HFFc6 (cell line): ENCODE measurements at regions not wholly inside any gene's neighbourhood (a gene's known extent, or its start where the extent isn't known, plus 50 kb on each side); places are given as distances from the start of the nearest gene placed in this dataset.
"Not testable (repeated sequence)": the region's sequence is repeated elsewhere in the genome, so short reads cannot be mapped to it uniquely, and the experiment has no call there.

Experiments
- DNase-seq: peaks from one replicate; pipeline ENCODE4 v3.0.0-alpha.2; 2018
- H3K27ac Mint-ChIP-seq: 2 replicates; pipeline ENCODE4 v1.8.0; 2020; ENCODE audit warnings: mild to moderate bottlenecking, mixed read lengths
- H3K27me3 Mint-ChIP-seq: 2 replicates; pipeline ENCODE4 v1.8.0; 2021; ENCODE audit warnings: mild to moderate bottlenecking, moderate library complexity, mixed read lengths; ENCODE audit not compliant: insufficient read depth
- H3K36me3 Mint-ChIP-seq: 2 replicates; pipeline ENCODE4 v1.8.0; 2021; ENCODE audit warnings: low read depth, mixed read lengths
- H3K4me1 Mint-ChIP-seq: 2 replicates; pipeline ENCODE4 v1.8.0; 2020; ENCODE audit warnings: low read depth, mixed read lengths
- H3K4me3 Mint-ChIP-seq: 2 replicates; pipeline ENCODE4 v1.8.0; 2020; ENCODE audit warnings: mild to moderate bottlenecking, moderate library complexity, mixed read lengths
- H3K9me3 Mint-ChIP-seq: 2 replicates; pipeline ENCODE4 v1.8.0; 2020; ENCODE audit warnings: mild to moderate bottlenecking, mixed read lengths
- CTCF ChIP-seq: fragments of 200-600 bp; sonication (generic); IDR thresholded peaks from 2 replicates; pipeline ENCODE4 v1.5.0; 2021; ENCODE audit warnings: antibody characterized with exemption, mild to moderate bottlenecking

- no peak overlapping the region for H3K27ac Mint-ChIP-seq
Measured at GRCh38 chr1:214136324-214136919, 144.5 kb upstream of the SMYD2 start.

GRCh38 chr1:214141486-214141885 is 139.5 kb upstream of the SMYD2 start:
- H3K4me1 Mint-ChIP-seq = no peaks in the 10 kb centered on the region
- no peaks in the 10 kb centered on the region for H3K36me3 Mint-ChIP-seq
- no peaks in the 10 kb centered on the region for H3K9me3 Mint-ChIP-seq
- no peak overlapping the region for H3K27ac Mint-ChIP-seq
- no peak for DNase-seq
- peaks cover 6% of the 10 kb centered on the region for H3K27me3 Mint-ChIP-seq
- no peak overlapping the region for H3K4me3 Mint-ChIP-seq
- no peak for TF ChIP-seq CTCF

More at GRCh38 chr1:214136324-214136919, 144.5 kb upstream of the SMYD2 start:
- no peaks in the 10 kb centered on the region for H3K9me3 Mint-ChIP-seq
- H3K4me1 Mint-ChIP-seq = no peaks in the 10 kb centered on the region
- no peak overlapping the region for H3K4me3 Mint-ChIP-seq
- DNase-seq = no peak
- H3K27me3 Mint-ChIP-seq = peaks cover 10% of the 10 kb centered on the region
- H3K36me3 Mint-ChIP-seq = no peaks in the 10 kb centered on the region
- no peak for TF ChIP-seq CTCF

- Mint-ChIP-seq H3K9me3 (no peaks in the 10 kb centered on the region), H3K27me3 (peaks cover 6% of the 10 kb centered on the region), H3K4me1 (no peaks in the 10 kb centered on the region), H3K36me3 (no peaks in the 10 kb centered on the region), H3K27ac (no peak overlapping the region), H3K4me3 (no peak overlapping the region)
- no peak for TF ChIP-seq CTCF
- no peak for DNase-seq
Measured at GRCh38 chr1:214143006-214143992, 137.7 kb upstream of the SMYD2 start.

- H3K4me1 Mint-ChIP-seq, H3K36me3 Mint-ChIP-seq, DNase-seq, H3K4me3 Mint-ChIP-seq, H3K27ac Mint-ChIP-seq, H3K9me3 Mint-ChIP-seq, H3K27me3 Mint-ChIP-seq: not testable (repeated sequence)
Measured at GRCh38 chr1:214144521-214144920, 136.4 kb upstream of the SMYD2 start.

- H3K36me3 Mint-ChIP-seq = no peaks in the 10 kb centered on the region
- no peak overlapping the region for H3K4me3 Mint-ChIP-seq
- no peak for DNase-seq
- peaks cover 8% of the 10 kb centered on the region for H3K27me3 Mint-ChIP-seq
- no peak for TF ChIP-seq CTCF
- H3K27ac Mint-ChIP-seq = no peak overlapping the region
- H3K9me3 Mint-ChIP-seq = no peaks in the 10 kb centered on the region
- no peaks in the 10 kb centered on the region for H3K4me1 Mint-ChIP-seq
Measured at GRCh38 chr1:214146523-214146922, 134.4 kb upstream of the SMYD2 start.
